Keratinocyte (primary cell): ENCODE measurements at regions not wholly inside any gene's neighbourhood (a gene's known extent, or its start where the extent isn't known, plus 50 kb on each side); places are given as distances from the start of the nearest gene placed in this dataset.

Experiments
- CTCF ChIP-seq, 3 experiments: IDR thresholded peaks in 1 of 3; conservative IDR thresholded peaks in 1 of 3; optimal IDR thresholded peaks in 1 of 3; 2 replicates in 2 of 3; 3 replicates in 1 of 3; pipeline versions ENCODE3 to v1.5.1; 2011; ENCODE audit warnings: low read length in 3 of 3, mild to moderate bottlenecking in 3 of 3, moderate library complexity in 2 of 3, control low read depth in 1 of 3, inconsistent platforms in 1 of 3; ENCODE audit not compliant: insufficient read depth in 2 of 3; ENCODE audit errors: extremely low read depth in 1 of 3
- EZH2 ChIP-seq: IDR thresholded peaks from one replicate; pipeline ENCODE4 v1.6.1; 2012; ENCODE audit warnings: inconsistent platforms, mild to moderate bottlenecking, low read length, moderate library complexity

DNA sequence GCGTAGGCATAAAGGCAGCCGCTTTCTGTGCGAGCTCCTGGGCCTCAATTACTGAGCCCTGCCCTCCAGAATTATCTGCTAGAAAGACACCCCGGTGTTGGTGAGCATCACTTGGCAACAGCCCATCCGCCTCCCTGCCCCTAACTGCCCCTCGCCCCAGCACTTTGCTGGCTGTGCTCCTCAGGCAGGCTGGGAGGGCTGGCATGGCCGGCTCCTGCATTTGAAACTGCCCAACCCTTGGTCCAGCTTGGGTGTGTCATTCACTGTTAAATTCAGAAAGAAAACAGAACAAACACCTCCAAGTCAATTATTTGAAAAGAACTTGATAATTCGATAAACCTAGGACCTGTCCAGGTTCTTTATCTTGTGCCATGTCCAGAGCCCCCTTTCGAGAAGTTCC, 334.2 kb downstream of the IRX2 start:
- TF ChIP-seq CTCF (optimal IDR thresholded peaks at IDR 0.05 in 1 of 3, IDR thresholded peaks at IDR 0.05 in 1 of 3, conservative IDR thresholded peaks at IDR 0.05 in 1 of 3; ENCODE audit: extremely low read depth in 1 of 3, insufficient read depth in 2 of 3, low read length in 3 of 3) = no peak
- TF ChIP-seq EZH2 = no peak
